HCT116 (cell line): ENCODE measurements at regions not wholly inside any gene's neighbourhood (a gene's known extent, or its start where the extent isn't known, plus 50 kb on each side); places are given as distances from the start of the nearest gene placed in this dataset.

ENCODE experiments used
- ATAC-seq: fragments of 200-7000 bp; cut with Tn5 transposase; 2 replicates; pipeline ENCODE4 v1.9.1; 2020; ENCODE audit warnings: mild to moderate bottlenecking, moderate library complexity
- BruUV-seq: library from RNA; stranded (reverse); fragments of 400-500 nt; replicated peaks from 2 replicates; lab custom pipeline; 2021; lab: Mats Ljungman, UMichigan
- CTCF ChIA-PET: fragments of 300-600 bp; sonication (Branson Sonifier 250); formaldehyde crosslinking; loops from one replicate; lab custom pipeline; 2021; ENCODE audit warnings: antibody characterized with exemption; lab: Charles Lee
- POLR2A ChIA-PET: fragments of 300-600, 350-600 bp; sonication (Branson Sonifier 250); formaldehyde crosslinking; loops from one replicate; lab custom pipeline; 2021; ENCODE audit warnings: antibody characterized with exemption; lab: Charles Lee
- RAD21 ChIA-PET, 2 experiments: fragments of 300-600 bp; sonication (Branson Sonifier 250); formaldehyde crosslinking; loops; one replicate each; lab custom pipeline; 2023; ENCODE audit warnings: low total read pairs in 2 of 2; ENCODE audit not compliant: uncharacterized antibody in 2 of 2, unreplicated experiment in 2 of 2, low non-redundant PET in 1 of 2; lab: Charles Lee
- DNase-seq: peaks from one replicate; pipeline ENCODE4 v3.0.0-alpha.2; 2010; ENCODE audit warnings: low read depth, low spot score
- H2AFZ ChIP-seq: fragments of 200-600 bp; shearing (Covaris generic), sonication (generic); 2 replicates; pipeline ENCODE4 v1.6.1; 2017; ENCODE audit warnings: low read depth, mixed run types, mixed read lengths, antibody characterized with exemption, low read length; ENCODE audit not compliant: poor library complexity, severe bottlenecking
- H3K27ac ChIP-seq: 2 replicates; pipeline ENCODE4 v1.5.1; 2012; ENCODE audit warnings: low read depth, low read length
- H3K27me3 ChIP-seq: fragments of 200-600 bp; sonication (generic); 2 replicates; pipeline ENCODE4 v1.6.1; 2016; ENCODE audit warnings: mixed run types, low read length, mixed read lengths; ENCODE audit not compliant: insufficient read depth
- H3K36me3 ChIP-seq, 2 experiments: fragments of 200-500 bp in 1 of 2; fragments of 200-600 bp in 1 of 2; sonication (Bioruptor generic) in 1 of 2; sonication (generic) in 1 of 2; 2 replicates each; pipeline versions ENCODE4 v1.5.1 to v1.6.1; 2014 to 2016; ENCODE audit warnings: low read length in 2 of 2, inconsistent platforms in 1 of 2, mixed read lengths in 1 of 2, mixed run types in 1 of 2; ENCODE audit not compliant: insufficient read depth in 2 of 2, control insufficient read depth in 1 of 2
- H3K4me1 ChIP-seq, 2 experiments: fragments of 200-600 bp in 1 of 2; sonication (generic) in 1 of 2; 2 replicates each; pipeline versions ENCODE4 v1.5.1 to v1.6.1; 2012 to 2017; ENCODE audit warnings: low read length in 2 of 2, inconsistent platforms in 1 of 2, mild to moderate bottlenecking in 1 of 2, mixed read lengths in 1 of 2, mixed run types in 1 of 2, moderate library complexity in 1 of 2; ENCODE audit not compliant: insufficient read depth in 2 of 2, control insufficient read depth in 1 of 2
- H3K4me2 ChIP-seq: fragments of 200-600 bp; sonication (generic); 2 replicates; pipeline ENCODE4 v1.6.1; 2017; ENCODE audit warnings: mixed run types, low read length, mixed read lengths
- H3K4me3 ChIP-seq, 2 experiments: fragments of 200-600 bp in 1 of 2; sonication (generic) in 1 of 2; replicated peaks in 1 of 2; 2 replicates each; pipeline ENCODE4 v1.5.1; 2011 to 2016; ENCODE audit warnings: low read length in 2 of 2, control low read depth in 1 of 2, low read depth in 1 of 2, mild to moderate bottlenecking in 1 of 2, mixed read lengths in 1 of 2, mixed run types in 1 of 2
- H3K79me2 ChIP-seq: fragments of 200-600 bp; sonication (generic); 2 replicates; pipeline ENCODE4 v1.6.1; 2017; ENCODE audit warnings: mild to moderate bottlenecking, mixed run types, low read length, moderate library complexity, mixed read lengths; ENCODE audit not compliant: insufficient read depth
- H3K9ac ChIP-seq: fragments of 200-600 bp; sonication (generic); 2 replicates; pipeline ENCODE4 v1.6.1; 2016; ENCODE audit warnings: low read length, mixed read lengths
- H3K9me2 ChIP-seq: fragments of 200-600 bp; sonication (generic), shearing (Covaris generic); 2 replicates; pipeline ENCODE4 v1.6.1; 2017; ENCODE audit warnings: mixed run types, mild to moderate bottlenecking, moderate library complexity; ENCODE audit not compliant: insufficient read depth
- H3K9me3 ChIP-seq, 2 experiments: fragments of 200-500 bp in 1 of 2; fragments of 200-600 bp in 1 of 2; sonication (Bioruptor generic) in 1 of 2; sonication (generic) in 1 of 2; 2 replicates each; pipeline ENCODE4 v1.6.1; 2014 to 2017; ENCODE audit warnings: low read length in 2 of 2, mixed read lengths in 2 of 2, inconsistent platforms in 1 of 2, low read depth in 1 of 2, mild to moderate bottlenecking in 1 of 2, mixed run types in 1 of 2, moderate library complexity in 1 of 2; ENCODE audit not compliant: control insufficient read depth in 1 of 2, insufficient read depth in 1 of 2
- H4K20me1 ChIP-seq: fragments of 200-600 bp; sonication (generic), shearing (Covaris generic); 2 replicates; pipeline ENCODE4 v1.6.1; 2017; ENCODE audit warnings: mixed run types, mild to moderate bottlenecking, moderate library complexity; ENCODE audit not compliant: insufficient read depth
- CBX3 ChIP-seq: IDR thresholded peaks from 2 replicates; pipeline ENCODE4 v1.6.1; 2012; ENCODE audit warnings: low read depth
- CEBPB ChIP-seq: IDR thresholded peaks from 2 replicates; pipeline ENCODE4 v1.6.1; 2012; ENCODE audit warnings: low read depth
- FOSL1 ChIP-seq: IDR thresholded peaks from 2 replicates; pipeline ENCODE4 v1.6.1; 2012; ENCODE audit warnings: low read depth
- POLR2AphosphoS5 ChIP-seq: IDR thresholded peaks from 2 replicates; pipeline ENCODE4 v1.6.1; 2011; ENCODE audit warnings: mild to moderate bottlenecking, low read depth, low read length, moderate library complexity
- SIN3A ChIP-seq: IDR thresholded peaks from 2 replicates; pipeline ENCODE4 v1.6.1; 2012; ENCODE audit warnings: low read depth
- TCF7L2 ChIP-seq: IDR thresholded peaks from 2 replicates; pipeline ENCODE4 v1.7.0; 2011; ENCODE audit warnings: borderline replicate concordance, inconsistent platforms; ENCODE audit not compliant: insufficient read depth, insufficient read length; ENCODE audit errors: extremely low read depth
- ZFX ChIP-seq: fragments of 450-650 bp; IDR thresholded peaks from 2 replicates; pipeline ENCODE4 v1.6.1; 2017
- intact Hi-C: fragments of 100-400 bp; cut with micrococcal nuclease; formaldehyde crosslinking; loops from 2 replicates; pipeline ENCODE4 v1.10.0; 2022
- TF ChIP-seq, protein P1 (sequence below): IDR thresholded peaks from 2 replicates; pipeline ENCODE4 v1.6.1; 2011; ENCODE audit warnings: mild to moderate bottlenecking, low read length, moderate library complexity; ENCODE audit not compliant: insufficient replicate concordance; ENCODE audit errors: extremely low read depth
- TF ChIP-seq, protein P2 (sequence below): IDR thresholded peaks from 2 replicates; pipeline ENCODE4 v1.6.1; 2012
- TF ChIP-seq, protein P3 (sequence below), 3 experiments: fragments of 200-600 bp in 1 of 3; sonication (generic) in 1 of 3; IDR thresholded peaks in 2 of 3; conservative IDR thresholded peaks in 1 of 3; 2 replicates each; pipeline ENCODE4 v1.5.1; 2012 to 2017; ENCODE audit warnings: low read depth in 2 of 3, low read length in 2 of 3, antibody characterized with exemption in 1 of 3, borderline replicate concordance in 1 of 3, control low read depth in 1 of 3, mild to moderate bottlenecking in 1 of 3, mixed read lengths in 1 of 3, mixed run types in 1 of 3, moderate library complexity in 1 of 3; ENCODE audit not compliant: insufficient read depth in 1 of 3
- TF ChIP-seq, protein P4 (sequence below): IDR thresholded peaks from 2 replicates; pipeline ENCODE4 v1.6.1; 2012

DNA sequence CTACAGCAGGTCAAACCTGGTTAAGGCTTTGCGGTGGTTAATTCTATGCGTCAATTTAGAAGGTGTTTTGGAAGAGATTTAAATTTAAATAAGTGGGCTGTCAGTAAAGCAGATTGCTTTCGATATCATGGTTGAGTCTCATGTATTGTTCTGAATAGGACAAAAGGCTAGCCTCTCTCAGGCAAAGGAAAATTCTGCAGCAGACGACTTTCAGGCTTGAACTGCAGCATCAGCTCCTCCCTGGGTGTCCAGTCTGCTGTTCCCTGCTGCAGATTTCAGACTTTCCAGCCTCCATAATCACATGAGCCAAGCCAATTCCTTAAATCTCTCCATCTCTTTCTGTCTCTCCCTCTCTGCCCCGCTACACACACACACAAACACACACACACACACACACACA is 143.2 kb downstream of the TUSC7 start:
- intact Hi-C loops, result no loop called here
- 0 out of 4 replicates have a peak, but pooled peaks cover 0 to 3% of the 10 kb centered on the region in 2 experiments for H3K9me3 ChIP-seq
- CTCF ChIA-PET, result no interaction called here
- TF ChIP-seq, protein P1, sequence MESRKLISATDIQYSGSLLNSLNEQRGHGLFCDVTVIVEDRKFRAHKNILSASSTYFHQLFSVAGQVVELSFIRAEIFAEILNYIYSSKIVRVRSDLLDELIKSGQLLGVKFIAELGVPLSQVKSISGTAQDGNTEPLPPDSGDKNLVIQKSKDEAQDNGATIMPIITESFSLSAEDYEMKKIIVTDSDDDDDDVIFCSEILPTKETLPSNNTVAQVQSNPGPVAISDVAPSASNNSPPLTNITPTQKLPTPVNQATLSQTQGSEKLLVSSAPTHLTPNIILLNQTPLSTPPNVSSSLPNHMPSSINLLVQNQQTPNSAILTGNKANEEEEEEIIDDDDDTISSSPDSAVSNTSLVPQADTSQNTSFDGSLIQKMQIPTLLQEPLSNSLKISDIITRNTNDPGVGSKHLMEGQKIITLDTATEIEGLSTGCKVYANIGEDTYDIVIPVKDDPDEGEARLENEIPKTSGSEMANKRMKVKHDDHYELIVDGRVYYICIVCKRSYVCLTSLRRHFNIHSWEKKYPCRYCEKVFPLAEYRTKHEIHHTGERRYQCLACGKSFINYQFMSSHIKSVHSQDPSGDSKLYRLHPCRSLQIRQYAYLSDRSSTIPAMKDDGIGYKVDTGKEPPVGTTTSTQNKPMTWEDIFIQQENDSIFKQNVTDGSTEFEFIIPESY, result no peak
- TF ChIP-seq CEBPB (no peak), CBX3 (no peak), FOSL1 (no peak), TCF7L2 (no peak), POLR2AphosphoS5 (no peak)
- TF ChIP-seq, protein P2, sequence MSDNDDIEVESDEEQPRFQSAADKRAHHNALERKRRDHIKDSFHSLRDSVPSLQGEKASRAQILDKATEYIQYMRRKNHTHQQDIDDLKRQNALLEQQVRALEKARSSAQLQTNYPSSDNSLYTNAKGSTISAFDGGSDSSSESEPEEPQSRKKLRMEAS, result no peak
- ATAC-seq (no peak), DNase-seq (no peak)
- no peaks in the 10 kb centered on the region for H3K27me3 ChIP-seq
- H3K4me2 ChIP-seq, result no peak overlapping the region
- no peaks in the 10 kb centered on the region for H3K4me1 ChIP-seq
- H3K9me2 ChIP-seq, result no peaks in the 10 kb centered on the region
- BruUV-seq, result no TSS peak
- H4K20me1 ChIP-seq, result no peaks in the 10 kb centered on the region
- no peaks in the 10 kb centered on the region for H3K36me3 ChIP-seq
- H3K27ac ChIP-seq, result no peak overlapping the region
- POLR2A ChIA-PET, result no interaction called here
- RAD21 ChIA-PET, result no interaction called here
- H3K79me2 ChIP-seq, result no peaks in the 10 kb centered on the region
- H3K4me3 ChIP-seq, result no peak overlapping the region
- H2AFZ ChIP-seq, result no peak overlapping the region
- H3K9ac ChIP-seq, result no peak overlapping the region

DNA sequence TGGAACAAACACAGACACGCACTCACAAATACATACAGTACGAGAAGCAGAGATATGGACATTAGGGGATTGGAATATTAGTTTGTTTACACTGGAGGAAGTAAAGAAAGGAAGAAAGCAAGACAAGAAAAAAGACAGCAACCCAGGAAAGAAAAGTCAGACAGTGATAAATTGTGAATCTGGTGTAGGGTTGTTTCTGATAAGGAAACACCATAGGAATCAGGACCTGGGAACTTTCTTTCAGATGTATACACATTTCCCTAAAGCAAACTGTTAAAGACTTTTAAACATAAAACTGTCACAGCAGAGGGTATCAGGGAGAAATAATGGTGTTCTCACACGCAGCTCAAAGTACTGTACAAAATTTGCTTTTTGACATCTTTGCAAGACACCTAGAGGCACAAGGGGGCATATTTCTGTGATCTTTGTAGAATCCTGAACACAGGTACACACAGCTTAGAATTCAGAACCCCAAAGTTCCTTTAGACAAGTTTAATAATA is 153.7 kb downstream of the TUSC7 start:
- POLR2A ChIA-PET, result no interaction called here
- no TSS peak for BruUV-seq

More for the DNA sequence above, 153.7 kb downstream of the TUSC7 start:
- no peaks in the 10 kb centered on the region for H3K36me3 ChIP-seq
- DNase-seq (no peak), ATAC-seq (no peak)
- H4K20me1 ChIP-seq, result no peaks in the 10 kb centered on the region
- no peaks in the 10 kb centered on the region for H3K4me1 ChIP-seq
- no peak overlapping the region for H2AFZ ChIP-seq
- no peak overlapping the region for H3K9ac ChIP-seq
- no peaks in the 10 kb centered on the region for H3K9me2 ChIP-seq
- H3K9me3 ChIP-seq, result no peaks in the 10 kb centered on the region; a peak in 1 of 4 replicates
- no peak overlapping the region for H3K4me2 ChIP-seq
- no peaks in the 10 kb centered on the region for H3K27me3 ChIP-seq
- ChIA-PET RAD21 (no interaction called here), CTCF (no interaction called here)
- TF ChIP-seq, protein P3, sequence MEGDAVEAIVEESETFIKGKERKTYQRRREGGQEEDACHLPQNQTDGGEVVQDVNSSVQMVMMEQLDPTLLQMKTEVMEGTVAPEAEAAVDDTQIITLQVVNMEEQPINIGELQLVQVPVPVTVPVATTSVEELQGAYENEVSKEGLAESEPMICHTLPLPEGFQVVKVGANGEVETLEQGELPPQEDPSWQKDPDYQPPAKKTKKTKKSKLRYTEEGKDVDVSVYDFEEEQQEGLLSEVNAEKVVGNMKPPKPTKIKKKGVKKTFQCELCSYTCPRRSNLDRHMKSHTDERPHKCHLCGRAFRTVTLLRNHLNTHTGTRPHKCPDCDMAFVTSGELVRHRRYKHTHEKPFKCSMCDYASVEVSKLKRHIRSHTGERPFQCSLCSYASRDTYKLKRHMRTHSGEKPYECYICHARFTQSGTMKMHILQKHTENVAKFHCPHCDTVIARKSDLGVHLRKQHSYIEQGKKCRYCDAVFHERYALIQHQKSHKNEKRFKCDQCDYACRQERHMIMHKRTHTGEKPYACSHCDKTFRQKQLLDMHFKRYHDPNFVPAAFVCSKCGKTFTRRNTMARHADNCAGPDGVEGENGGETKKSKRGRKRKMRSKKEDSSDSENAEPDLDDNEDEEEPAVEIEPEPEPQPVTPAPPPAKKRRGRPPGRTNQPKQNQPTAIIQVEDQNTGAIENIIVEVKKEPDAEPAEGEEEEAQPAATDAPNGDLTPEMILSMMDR (IDR thresholded peaks at IDR 0.05 in 2 of 3, conservative IDR thresholded peaks at IDR 0.05 in 1 of 3; ENCODE audit: borderline replicate concordance in 1 of 3, insufficient read depth in 1 of 3, low read depth in 2 of 3, low read length in 2 of 3), result no peak
- TF ChIP-seq, protein P4, sequence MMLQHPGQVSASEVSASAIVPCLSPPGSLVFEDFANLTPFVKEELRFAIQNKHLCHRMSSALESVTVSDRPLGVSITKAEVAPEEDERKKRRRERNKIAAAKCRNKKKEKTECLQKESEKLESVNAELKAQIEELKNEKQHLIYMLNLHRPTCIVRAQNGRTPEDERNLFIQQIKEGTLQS, result no peak
- no peak for TF ChIP-seq ZFX
- TF ChIP-seq SIN3A, result no peak
- no peak for TF ChIP-seq CBX3
- no peak for TF ChIP-seq FOSL1
- no peak overlapping the region for H3K27ac ChIP-seq
- no peak overlapping the region for H3K4me3 ChIP-seq
- intact Hi-C loops, result no loop called here
- no peaks in the 10 kb centered on the region for H3K79me2 ChIP-seq
